ENCODE measurements at regions not wholly inside any gene's neighbourhood (a gene's known extent, or its start where the extent isn't known, plus 50 kb on each side); places are given as distances from the start of the nearest gene placed in this dataset.

- POLR2A ChIA-PET, result no interaction called here
- DNase-seq (ENCODE audit: low spot score) (no peak), FAIRE-seq (no peak), ATAC-seq (no peak)
- BruUV-seq (replicated peaks), result no TSS peak
- H3K9me3 ChIP-seq (ENCODE audit: low read length), result no peaks in the 10 kb centered on the region
- H3K36me3 ChIP-seq (replicated peaks in 1 of 2; ENCODE audit: control insufficient read depth in 1 of 2, insufficient read depth in 2 of 2, low read length in 2 of 2), result no peaks in the 10 kb centered on the region
- H2AFZ ChIP-seq (ENCODE audit: low read length), result no peak overlapping the region
- H3K9ac ChIP-seq (ENCODE audit: insufficient read depth, low read depth, low read length), result no peak overlapping the region
- no peaks in the 10 kb centered on the region for H4K20me1 ChIP-seq (ENCODE audit: insufficient read depth, low read length)
- H3K27me3 ChIP-seq (ENCODE audit: control insufficient read depth in 1 of 2, insufficient read depth in 2 of 2, low read length in 2 of 2), result 0 out of 5 replicates have a peak, but pooled peaks cover 0 to 3% of the 10 kb centered on the region in 2 experiments
- WGBS (ENCODE audit: low lambda C conversion rate), result 22% methylated on average over 6 of the region's 6 CpGs
- in situ Hi-C loops (cut with HindIII; ENCODE audit: extremely low pct_ligation_motif_present, low pct_unique_long_range_greater_than_20kb) (no loop called here), intact Hi-C loops (cut with micrococcal nuclease; ENCODE audit: unreplicated experiment) (no loop called here)
- CTCF ChIA-PET (ENCODE audit: low intra/inter-chr PET ratio, low total read pairs), result no interaction called here
- H3K4me1 ChIP-seq (ENCODE audit: insufficient read depth, low read length), result no peaks in the 10 kb centered on the region
- H3K4me3 ChIP-seq (replicated peaks in 1 of 3; ENCODE audit: insufficient read depth in 1 of 3, low read depth in 2 of 3, low read length in 3 of 3), result no peak overlapping the region
- H3K79me2 ChIP-seq (ENCODE audit: insufficient read depth, low read length), result no peaks in the 10 kb centered on the region
- no peak overlapping the region for H3K4me2 ChIP-seq (ENCODE audit: low read depth, low read length)
- H3K27ac ChIP-seq (ENCODE audit: extremely low read length, insufficient read depth, low read length), result no peak overlapping the region
- TF ChIP-seq ZBTB39 (CRISPR knock-in tag; IDR thresholded peaks at IDR 0.05) (no peak), ARID5B (CRISPR knock-in tag; IDR thresholded peaks at IDR 0.05) (no peak), MLXIP (CRISPR knock-in tag; IDR thresholded peaks at IDR 0.05; ENCODE audit: borderline replicate concordance) (no peak), GATA4 (IDR thresholded peaks at IDR 0.05; ENCODE audit: borderline replicate concordance, low read depth) (no peak), MNT (IDR thresholded peaks at IDR 0.05) (no peak), ZNF850 (CRISPR knock-in tag; conservative IDR thresholded peaks at IDR 0.05) (no peak), RFXANK (CRISPR knock-in tag; IDR thresholded peaks at IDR 0.05) (no peak), IRF2 (CRISPR knock-in tag; IDR thresholded peaks at IDR 0.05) (no peak), ZNF326 (CRISPR knock-in tag; IDR thresholded peaks at IDR 0.05; ENCODE audit: borderline replicate concordance) (no peak), HNRNPUL1 (IDR thresholded peaks at IDR 0.05; ENCODE audit: low read depth, low read length) (no peak), PRDM4 (CRISPR knock-in tag; IDR thresholded peaks at IDR 0.05; ENCODE audit: borderline replicate concordance) (no peak)
Observed at GRCh38 chr1:101330427-101331130, 93.8 kb downstream of the S1PR1 start.

Data from HepG2 (cell line).